ENCODE measurements at regions not wholly inside any gene's neighbourhood (a gene's known extent, or its start where the extent isn't known, plus 50 kb on each side); places are given as distances from the start of the nearest gene placed in this dataset.

- TF ChIP-seq EP300 (IDR thresholded peaks at IDR 0.05) = no peak
- no peak for TF ChIP-seq CTCF (IDR thresholded peaks at IDR 0.05)
Observed at GRCh38 chr2:228927028-228928010, 343.8 kb downstream of the PID1 start.
